Epidermal melanocyte (primary cell): ENCODE measurements at regions not wholly inside any gene's neighbourhood (a gene's known extent, or its start where the extent isn't known, plus 50 kb on each side); places are given as distances from the start of the nearest gene placed in this dataset.
"Not testable (repeated sequence)": the region's sequence is repeated elsewhere in the genome, so short reads cannot be mapped to it uniquely, and the experiment has no call there.

ENCODE experiments used
- DNase-seq: peaks from one replicate; pipeline ENCODE4 v3.0.0; 2011; ENCODE audit warnings: low spot score; ENCODE audit not compliant: insufficient read length

DNA sequence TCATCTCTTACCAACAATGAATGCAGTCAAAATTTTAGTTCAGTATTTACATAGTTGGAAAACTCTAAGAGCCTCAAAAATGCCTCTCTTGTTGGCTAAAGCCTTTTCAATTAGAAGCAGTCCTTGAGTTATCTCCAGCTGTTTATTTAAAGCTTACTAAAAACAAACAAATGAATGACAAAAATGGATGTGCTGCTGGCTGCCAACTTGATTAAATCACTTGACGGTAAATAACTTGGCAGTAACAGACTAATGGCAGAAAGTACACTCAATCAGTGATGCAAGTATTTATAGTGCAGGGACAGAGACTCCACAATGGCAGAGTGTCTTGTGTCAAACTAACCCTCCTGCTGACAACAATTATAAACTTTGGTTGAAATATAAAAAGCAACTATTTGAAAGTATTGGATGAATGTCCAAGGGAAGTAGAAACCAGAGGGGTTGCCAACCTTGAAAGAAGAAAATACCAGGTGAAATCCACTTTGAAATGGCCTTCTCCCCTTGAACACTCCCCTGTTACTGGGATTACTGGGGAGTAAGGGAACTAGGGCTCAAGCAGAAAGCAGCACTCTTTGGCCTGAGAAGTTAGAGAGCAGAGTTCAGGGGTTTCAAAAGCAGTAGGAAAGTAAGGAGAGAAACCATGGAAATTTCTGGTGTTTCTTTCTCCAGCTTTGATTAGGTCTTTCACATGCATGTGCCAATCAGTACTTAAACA is 245.2 kb upstream of the SPHKAP start:
- DNase-seq = no peak

DNA sequence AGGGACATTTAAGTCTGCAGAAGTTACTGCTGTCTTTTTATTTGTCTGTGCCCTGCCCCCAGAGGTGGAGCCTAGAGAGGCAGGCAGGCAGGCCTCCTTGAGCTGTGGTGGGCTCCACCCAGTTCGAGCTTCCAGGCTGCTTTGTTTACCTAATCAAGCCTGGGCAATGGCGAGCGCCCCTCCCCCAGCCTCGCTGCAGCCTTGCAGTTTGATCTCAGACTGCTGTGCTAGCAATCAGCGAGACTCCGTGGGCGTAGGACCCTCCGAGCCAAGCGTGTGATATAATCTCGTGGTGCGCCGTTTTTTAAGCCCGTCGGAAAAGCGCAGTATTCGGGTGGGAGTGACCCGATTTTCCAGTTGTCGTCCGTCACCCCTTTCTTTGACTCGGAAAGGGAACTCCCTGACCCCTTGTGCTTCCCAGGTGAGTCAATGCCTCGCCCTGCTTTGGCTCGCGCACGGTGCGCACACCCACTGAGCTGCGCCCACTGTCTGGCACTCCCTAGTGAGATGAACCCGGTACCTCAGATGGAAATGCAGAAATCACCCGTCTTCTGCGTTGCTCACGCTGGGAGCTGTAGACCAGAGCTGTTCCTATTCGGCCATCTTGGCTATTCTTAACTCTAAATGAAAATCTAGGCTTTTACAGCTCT is 244.0 kb upstream of the SPHKAP start:
- not testable (repeated sequence) for DNase-seq

DNA sequence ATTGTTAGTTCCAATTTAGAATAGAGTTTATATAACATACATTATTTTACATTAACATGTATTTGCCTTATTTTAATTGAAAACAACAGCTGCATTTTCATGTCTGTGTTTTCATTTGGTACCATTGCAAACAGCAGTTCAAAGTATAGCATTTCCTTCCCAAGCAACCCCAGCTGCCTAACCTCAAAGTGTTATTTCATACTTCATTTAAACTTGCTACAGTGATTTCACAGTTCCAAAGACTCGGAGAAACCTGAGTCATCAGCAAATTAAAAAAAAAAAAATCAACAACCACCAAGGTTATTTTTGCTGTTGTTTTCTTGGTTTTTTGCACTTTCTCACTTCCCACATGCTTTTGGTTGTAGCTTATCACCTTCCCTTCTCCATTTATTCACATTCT is 236.5 kb upstream of the SPHKAP start:
- no peak for DNase-seq

DNA sequence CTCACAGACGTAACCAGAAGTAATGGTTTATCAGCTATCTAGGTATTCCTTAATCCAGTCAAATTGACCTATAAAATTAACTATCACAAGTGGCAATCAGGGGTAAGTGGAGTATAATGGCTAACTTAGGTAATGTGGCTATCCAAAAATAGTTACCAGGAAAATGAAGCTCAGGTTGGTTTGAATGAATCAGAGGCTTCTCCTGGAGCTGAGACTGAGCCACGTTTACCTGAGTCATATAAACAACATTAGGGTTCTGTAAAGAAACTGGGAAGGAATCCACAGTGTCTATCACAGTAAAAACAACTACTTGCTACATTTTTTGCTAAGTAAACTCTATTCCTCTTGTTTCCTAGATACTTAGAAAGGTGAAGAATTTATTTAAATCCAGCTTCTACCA is 236.0 kb upstream of the SPHKAP start:
- DNase-seq = no peak

DNA sequence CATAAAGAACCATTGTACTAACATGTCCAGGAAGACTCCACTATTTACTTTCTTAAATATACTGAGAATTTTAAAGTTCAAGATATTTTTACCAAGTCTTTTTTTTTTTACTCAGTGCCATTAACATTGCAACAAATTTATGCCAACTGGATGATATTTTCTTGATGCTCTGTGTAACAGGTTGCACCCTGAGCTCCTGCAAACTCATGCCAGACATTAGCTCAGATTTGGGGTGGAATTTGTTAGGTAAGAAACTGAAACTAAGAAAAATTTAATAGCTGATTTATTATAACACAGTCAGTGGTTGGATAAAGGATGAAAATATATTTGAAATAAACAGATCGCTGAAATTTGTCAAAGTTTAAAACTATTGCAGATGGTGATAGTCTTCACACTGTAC is 228.6 kb upstream of the SPHKAP start:
- no peak for DNase-seq

DNA sequence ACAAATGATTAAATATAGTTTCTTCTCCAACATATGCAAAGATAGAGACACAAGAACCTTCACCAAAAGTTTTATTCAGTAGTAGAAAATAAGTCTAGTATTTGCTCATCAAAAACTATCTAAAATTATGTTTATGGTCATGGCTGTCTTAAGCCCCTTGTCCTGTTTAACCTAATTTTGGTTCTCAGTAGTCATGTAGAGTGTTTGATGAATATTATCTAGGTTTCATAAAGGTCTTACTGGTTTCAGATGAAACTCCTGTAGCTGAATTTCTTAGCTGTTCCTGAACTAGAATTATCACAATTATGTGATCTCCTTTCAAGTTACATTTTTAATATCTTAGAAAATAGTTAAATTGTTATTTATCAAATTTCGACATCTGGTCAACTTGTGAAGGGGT is 228.0 kb upstream of the SPHKAP start:
- DNase-seq = no peak

DNA sequence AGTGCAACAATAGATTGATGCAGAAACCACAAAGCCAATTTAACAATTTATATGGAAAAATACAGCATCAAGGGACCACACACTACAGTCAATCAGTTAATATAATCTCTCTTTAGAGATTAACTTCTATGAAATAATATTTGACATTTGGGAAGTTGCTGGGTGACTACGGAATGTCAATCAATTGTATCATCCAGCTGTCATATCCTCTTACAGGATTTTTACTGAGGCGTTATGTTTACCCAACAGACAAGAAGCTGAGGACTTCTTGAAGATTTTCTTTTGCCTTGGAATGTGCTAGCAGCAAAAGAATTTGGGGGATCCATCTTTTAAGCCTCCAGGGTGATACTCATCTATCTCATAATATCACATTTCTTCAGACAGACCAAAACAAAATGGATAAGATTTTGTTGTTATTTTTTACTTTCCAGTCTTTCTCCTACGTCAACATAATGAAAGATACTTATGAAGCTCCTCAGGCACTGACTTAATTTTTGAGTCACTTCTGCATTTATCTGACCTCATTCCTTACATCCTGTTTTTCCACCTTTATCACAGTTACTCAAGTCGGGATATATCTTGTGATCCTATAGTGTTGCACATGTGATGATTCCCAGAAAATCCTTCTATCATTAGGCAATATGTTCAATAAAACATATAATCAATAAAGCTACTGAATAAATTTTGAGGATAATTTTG is 227.2 kb upstream of the SPHKAP start:
- no peak for DNase-seq

DNA sequence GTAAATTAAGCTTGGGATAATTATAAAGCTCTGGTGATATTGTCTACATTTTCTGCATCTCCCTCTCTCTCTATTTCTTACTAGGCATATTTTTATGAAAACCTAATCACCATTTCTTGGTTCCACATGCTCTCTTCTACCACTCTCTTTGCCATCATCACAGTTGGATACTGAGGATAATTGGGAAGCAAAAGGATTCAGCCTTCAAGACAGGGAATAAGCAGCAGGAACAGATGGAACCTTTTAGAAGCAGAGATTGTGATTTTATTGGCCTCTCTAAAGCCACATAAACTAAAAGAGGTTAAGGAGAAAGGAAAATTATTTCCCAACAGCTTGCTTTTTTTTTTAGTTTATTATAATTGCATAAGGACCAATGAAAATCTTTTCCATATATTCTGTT is 226.3 kb upstream of the SPHKAP start:
- no peak for DNase-seq

DNA sequence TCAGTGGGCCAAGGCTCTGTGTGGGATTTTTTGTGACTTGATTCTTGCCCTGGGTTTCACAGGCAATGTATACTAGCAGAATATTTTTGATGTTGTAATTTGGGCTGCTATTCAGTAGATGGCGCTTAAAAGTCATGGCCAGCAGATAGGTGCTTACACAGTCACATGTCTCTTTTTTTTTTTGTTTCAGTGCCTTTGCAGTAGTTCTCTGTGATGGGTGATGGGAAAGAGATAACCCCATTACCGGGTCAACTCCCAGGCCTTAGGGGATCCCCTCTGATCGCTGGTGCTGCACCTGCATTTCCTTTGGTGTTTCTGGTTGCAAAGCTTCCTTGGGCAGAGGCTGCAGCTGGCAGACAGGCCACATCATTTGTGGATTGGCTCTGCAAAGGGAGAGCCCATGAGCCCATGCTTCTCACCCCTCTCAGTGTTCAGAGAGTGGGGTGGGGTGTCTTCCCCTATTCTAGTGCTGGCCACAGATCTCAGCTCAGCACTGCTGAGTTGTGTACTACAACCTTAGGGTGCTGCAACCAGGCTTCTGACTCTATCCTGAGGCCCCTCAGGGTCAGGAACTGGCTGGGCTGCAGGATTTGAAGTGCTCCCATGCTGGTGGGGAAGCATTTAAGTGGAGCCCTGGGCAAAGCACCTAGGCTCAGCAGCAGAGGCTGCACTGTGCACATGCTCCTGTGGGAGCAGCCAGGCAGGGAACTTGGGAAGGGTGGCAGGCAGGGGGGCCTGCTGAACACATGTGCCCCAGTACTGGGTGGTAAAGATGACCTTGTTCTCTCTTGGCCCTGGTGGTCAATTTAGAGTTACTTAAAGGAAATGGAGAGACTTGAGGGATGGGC is 219.8 kb upstream of the SPHKAP start:
- DNase-seq = no peak

DNA sequence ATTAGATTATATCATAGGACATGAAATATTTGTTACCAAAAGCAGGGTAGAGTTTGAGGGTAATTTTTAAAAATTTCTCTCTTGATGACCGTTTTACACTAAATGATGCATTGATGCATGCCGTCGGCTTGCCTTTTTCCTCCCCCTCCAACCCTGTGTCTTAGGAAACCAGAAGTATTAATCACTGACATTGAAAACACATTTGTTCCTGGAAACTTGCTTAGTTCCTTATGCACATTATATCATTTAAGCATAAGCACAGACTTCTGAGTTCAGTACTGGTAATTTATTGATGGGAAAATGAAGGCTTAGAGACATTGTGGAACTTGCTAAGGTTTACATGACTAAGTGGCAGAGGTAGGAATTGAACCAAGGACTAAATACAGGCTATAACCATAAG is 206.3 kb upstream of the SPHKAP start:
- DNase-seq = no peak

DNA sequence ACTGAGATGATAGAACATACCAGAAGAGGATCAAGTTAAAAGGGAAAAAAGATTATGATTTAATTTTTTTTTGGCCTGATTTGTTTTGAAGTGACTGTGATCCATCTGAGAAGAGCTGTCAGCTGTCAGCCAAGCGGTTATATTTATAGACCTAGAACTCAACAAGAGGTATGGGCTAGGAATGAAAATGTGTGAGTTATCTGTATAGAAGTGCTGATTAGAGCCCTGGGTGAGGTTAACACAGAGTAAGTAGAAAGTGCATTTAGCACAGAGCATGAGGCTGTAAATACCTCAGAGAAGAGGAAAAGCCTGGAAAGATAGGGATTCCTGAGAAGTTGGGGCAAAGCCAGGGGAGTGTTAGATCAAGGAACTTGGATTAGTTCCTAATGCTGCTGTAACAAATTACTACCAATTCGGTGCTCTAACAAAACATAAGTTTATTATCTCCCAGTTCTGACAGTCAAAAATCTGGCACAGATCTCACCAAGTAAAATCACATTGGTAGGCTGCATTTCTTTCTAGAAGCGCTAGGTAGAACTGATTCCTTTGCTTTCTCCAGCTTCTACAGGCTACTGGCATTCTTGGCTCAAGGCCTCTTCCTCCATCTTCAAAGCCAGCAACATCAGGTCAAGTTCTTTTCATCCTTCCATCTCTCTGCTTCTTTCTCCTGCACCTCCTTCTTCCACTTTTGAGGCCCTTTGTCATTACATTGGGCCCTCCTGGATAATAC is 197.4 kb upstream of the SPHKAP start:
- no peak for DNase-seq

DNA sequence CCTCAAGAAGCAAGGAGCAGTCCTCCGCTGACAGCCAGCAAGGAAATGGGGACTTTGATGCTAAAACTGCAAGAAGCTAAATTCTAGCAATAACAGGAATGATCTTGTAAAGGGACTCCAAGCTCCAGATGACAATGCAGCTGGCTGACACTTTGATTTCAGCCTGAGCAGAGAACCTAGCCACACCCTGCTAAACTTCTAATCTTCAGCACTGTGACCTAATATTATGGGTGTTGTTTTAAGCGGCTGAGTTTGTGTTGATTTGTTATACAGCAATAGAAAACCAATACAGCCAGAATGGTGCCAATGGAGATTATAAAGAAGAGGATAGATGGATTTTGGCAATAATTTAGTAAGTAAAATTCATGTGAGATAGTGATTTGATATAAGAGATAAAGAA is 196.7 kb upstream of the SPHKAP start:
- DNase-seq = no peak

DNA sequence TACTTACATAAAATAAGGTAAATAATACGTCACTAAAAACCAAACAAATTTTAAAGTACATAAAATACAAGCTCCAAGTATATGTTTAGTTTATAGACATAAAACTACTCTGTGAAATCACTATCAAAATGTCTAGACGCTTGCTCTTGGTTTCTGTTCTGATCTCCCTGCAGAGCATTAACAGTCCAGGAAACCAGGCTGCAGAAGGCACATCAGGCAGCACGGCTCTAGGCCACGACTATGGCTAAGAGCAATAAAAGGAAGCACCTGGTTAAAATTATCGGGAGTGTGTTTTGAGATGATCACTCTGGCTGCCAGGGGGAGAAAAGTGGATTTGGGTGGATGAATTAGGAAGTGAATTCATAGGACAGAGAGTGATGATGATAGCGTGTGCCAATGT is 196.0 kb upstream of the SPHKAP start:
- no peak for DNase-seq

DNA sequence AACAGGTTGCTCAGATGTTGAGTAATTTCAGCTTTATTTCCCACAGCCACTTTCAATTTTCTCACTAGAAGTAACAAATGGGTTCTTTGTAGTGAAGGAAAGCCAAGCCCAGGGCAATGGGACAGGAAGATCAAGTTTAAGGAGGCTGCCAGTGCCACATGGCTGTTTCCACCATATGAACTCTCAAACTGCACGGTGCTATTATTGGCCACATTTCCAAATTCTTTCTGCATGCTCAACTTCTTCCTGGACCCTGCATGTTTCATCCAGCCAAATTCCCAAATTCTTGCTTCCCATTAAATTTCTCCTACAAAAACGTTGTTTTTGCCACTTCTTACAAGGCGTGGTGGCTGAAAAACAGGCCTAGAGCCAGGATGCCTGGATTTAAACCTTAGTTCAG is 193.3 kb upstream of the SPHKAP start:
- DNase-seq = no peak

DNA sequence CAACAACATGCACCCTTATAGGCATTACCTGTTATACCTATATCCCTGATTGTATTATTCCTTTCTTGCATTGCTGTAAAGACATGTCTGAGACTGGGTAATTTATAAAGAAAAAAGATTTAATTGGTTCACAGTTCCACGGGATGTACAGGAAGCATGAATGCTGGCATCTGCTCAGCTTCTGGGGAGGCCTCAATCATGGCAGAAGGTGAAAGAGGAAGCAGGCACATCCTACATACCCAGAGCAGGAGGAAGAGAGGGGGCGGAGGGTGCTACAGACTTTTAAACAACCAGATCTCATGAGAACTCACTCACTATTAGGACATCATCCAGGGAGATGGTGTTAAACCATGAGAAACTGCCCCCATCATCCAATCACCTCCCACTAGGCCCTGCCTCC is 191.7 kb upstream of the SPHKAP start:
- no peak for DNase-seq

DNA sequence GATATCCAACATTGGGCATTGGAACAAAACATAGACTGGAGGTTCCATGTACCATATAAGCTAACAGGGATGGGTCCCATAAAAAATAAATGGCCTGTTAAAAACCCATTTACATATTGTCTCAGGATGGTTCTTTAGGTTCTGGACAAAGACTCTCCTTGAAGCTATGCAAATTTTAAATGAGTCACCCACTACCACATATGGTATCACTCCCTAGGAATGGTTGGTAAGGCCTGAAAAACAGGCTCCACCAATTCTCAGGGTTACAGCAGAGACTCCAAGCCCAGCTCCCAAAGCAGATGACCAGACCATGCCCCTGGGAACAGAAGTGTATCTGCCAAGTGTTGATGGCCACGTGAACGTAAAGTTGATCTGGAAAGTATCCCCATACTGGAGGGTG is 190.7 kb upstream of the SPHKAP start:
- DNase-seq = no peak

DNA sequence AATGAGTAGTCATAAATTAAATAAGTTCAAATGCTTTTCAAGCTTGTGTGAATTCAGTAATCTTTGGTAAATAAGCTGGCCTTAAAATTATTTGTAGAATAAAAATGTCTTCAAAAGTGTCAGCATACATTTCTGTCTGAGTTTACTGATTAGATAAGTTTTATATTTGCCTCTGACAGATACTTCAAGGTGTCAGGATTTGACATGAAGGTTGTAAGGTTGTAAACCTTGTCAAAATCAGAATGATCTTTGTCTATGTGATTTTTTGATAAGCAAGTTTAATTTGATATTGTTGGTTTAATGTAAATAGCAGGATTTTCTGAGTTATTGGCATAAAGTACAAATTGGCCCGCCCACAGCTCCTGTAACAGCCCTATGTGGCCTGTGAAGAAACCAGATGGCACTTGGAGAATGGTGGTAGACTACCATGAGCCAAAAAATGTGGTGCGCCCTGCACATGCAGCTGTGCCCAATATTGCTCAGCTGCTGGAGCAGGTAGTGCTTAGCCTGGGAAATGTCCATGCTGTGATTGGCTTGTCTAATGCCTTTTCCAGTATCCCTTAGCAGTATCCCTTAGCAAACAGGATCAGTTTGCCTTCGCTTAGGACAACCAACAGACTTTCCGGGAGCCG is 188.0 kb upstream of the SPHKAP start:
- no peak for DNase-seq

DNA sequence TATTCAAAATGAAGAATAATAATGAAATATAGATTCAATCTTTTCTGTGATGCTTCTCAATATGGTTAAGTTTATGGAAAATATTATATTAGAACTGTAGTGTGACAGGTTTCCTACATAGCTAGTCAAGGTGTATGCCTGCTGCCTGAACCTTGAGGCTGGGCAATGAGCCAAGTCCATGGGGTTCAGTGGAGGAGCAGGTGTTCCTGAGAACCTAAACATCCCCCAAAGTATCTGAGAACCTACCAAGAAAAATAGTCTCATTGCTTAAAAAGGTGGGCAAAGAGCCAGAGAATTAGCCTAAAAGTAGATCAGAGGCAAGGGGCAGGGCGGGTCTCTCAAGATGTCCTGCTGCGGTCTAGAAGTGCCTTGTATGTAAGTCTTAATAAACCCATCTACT is 185.9 kb upstream of the SPHKAP start:
- DNase-seq = no peak

DNA sequence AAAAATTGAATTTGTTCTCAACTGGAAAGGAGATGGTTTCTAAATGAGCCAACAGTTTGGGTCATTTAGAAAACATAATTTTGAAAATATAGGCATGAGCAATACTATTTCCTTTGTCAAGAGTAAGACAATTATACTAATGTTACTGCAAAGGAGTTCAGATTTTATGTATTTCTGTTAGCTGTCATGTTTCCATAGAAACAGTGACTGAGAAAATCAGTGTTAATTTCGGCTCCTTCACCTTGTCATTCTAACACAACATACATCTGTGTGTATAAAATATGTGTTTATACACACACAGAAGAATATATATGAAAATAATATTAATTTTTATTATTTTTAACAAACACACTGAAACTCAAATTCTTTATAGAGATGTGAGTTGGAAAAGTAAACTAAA is 178.0 kb upstream of the SPHKAP start:
- DNase-seq = no peak

DNA sequence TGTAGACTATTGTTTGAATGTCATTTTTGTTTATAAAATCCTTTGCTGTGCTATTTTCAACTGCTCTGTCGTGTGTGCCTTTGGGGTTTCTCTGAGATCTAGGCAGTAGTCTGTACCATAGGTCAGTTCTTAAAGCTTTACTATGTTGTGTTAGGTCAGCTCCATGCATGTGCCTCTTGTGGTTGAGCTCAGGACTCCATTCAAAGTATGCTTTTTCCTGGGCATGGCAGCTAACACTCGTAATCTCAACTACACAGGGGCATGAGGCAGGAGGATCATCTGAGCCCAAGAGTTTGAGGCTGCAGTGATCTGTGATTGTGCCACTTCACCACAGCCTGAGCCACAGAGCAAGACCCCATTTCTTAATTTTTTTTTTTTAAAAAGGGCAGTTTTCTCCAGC is 174.4 kb upstream of the SPHKAP start:
- no peak for DNase-seq

DNA sequence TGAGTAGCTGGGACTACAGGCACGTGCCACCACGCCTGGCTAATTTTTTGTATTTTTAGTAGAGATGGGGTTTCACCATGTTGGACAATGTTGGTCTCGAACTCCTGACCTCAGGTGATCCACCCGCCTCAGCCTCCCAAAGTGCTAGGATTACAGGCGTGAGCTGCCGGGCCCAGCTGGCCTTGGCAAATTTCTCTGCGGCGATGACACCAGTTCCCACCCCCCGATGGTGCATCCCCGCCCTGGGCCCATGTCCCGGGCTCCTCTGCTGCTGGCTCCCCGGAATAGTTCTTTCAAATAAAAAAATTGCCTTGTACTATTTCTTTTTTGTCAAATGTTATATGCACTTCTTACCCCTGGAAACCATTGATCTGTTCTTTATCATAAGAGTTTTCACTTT is 171.5 kb upstream of the SPHKAP start:
- DNase-seq = not testable (repeated sequence)
